DND-41 (cell line): ENCODE measurements at regions not wholly inside any gene's neighbourhood (a gene's known extent, or its start where the extent isn't known, plus 50 kb on each side); places are given as distances from the start of the nearest gene placed in this dataset.

Experiments
- CTCF ChIP-seq: IDR thresholded peaks from 2 replicates; pipeline ENCODE4 v1.5.1; 2012; ENCODE audit warnings: borderline replicate concordance, low read length, moderate library complexity, mild to moderate bottlenecking; ENCODE audit not compliant: poor library complexity, severe bottlenecking; ENCODE audit errors: extremely low read depth
- EZH2 ChIP-seq: IDR thresholded peaks from 3 replicates; pipeline ENCODE4 v1.6.1; 2012; ENCODE audit warnings: borderline replicate concordance, low read depth, mild to moderate bottlenecking, moderate library complexity, low read length, inconsistent platforms; ENCODE audit not compliant: severe bottlenecking

- TF ChIP-seq CTCF (no peak), EZH2 (no peak)
Observed at GRCh38 chr18:27843783-27844777, 332.9 kb downstream of the CDH2 start.
